Fibroblast of lung (primary cell): ENCODE measurements at regions not wholly inside any gene's neighbourhood (a gene's known extent, or its start where the extent isn't known, plus 50 kb on each side); places are given as distances from the start of the nearest gene placed in this dataset.

Experiments used
- EZH2 ChIP-seq: IDR thresholded peaks from 2 replicates; pipeline ENCODE4 v1.5.1; 2012; ENCODE audit warnings: low read length, control low read depth, mild to moderate bottlenecking; ENCODE audit errors: missing control alignments
- TF ChIP-seq, protein P1 (sequence below), 2 donors: IDR thresholded peaks in 1 of 2; conservative IDR thresholded peaks in 1 of 2; 1 replicate in 1 of 2; 2 replicates in 1 of 2; pipeline ENCODE4 v1.5.1; 2011 to 2012; ENCODE audit warnings: low read length in 2 of 2, control low read depth in 1 of 2, inconsistent platforms in 1 of 2, low read depth in 1 of 2, mild to moderate bottlenecking in 1 of 2

- TF ChIP-seq, protein P1, sequence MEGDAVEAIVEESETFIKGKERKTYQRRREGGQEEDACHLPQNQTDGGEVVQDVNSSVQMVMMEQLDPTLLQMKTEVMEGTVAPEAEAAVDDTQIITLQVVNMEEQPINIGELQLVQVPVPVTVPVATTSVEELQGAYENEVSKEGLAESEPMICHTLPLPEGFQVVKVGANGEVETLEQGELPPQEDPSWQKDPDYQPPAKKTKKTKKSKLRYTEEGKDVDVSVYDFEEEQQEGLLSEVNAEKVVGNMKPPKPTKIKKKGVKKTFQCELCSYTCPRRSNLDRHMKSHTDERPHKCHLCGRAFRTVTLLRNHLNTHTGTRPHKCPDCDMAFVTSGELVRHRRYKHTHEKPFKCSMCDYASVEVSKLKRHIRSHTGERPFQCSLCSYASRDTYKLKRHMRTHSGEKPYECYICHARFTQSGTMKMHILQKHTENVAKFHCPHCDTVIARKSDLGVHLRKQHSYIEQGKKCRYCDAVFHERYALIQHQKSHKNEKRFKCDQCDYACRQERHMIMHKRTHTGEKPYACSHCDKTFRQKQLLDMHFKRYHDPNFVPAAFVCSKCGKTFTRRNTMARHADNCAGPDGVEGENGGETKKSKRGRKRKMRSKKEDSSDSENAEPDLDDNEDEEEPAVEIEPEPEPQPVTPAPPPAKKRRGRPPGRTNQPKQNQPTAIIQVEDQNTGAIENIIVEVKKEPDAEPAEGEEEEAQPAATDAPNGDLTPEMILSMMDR (conservative IDR thresholded peaks at IDR 0.05 in 1 of 2, IDR thresholded peaks at IDR 0.05 in 1 of 2; ENCODE audit: low read depth in 1 of 2, low read length in 2 of 2), result no peak
- TF ChIP-seq EZH2, result no peak
Measured at GRCh38 chr4:18185491-18185890, 163.9 kb upstream of the LCORL start.
